Panc1 (cell line): ENCODE measurements at regions not wholly inside any gene's neighbourhood (a gene's known extent, or its start where the extent isn't known, plus 50 kb on each side); places are given as distances from the start of the nearest gene placed in this dataset.

Experiments
- ATAC-seq: fragments of 200-7000 bp; cut with Tn5 transposase; 2 replicates; pipeline ENCODE4 v1.9.1; 2020; ENCODE audit warnings: mild to moderate bottlenecking, moderate library complexity
- BruUV-seq: library from RNA; stranded (reverse); fragments of 400-500 nt; replicated peaks from 2 replicates; lab custom pipeline; 2021; lab: Mats Ljungman, UMichigan
- CTCF ChIA-PET: fragments of 300-600 bp; sonication (Branson Sonifier 250); formaldehyde crosslinking; loops from one replicate; lab custom pipeline; 2022; ENCODE audit warnings: antibody characterized with exemption; lab: Charles Lee
- POLR2A ChIA-PET: fragments of 300-600 bp; sonication (Branson Sonifier 250); formaldehyde crosslinking; loops from one replicate; lab custom pipeline; 2022; ENCODE audit warnings: antibody characterized with exemption; lab: Charles Lee
- DNase-seq: peaks from one replicate; pipeline ENCODE4 v3.0.0-alpha.2; 2010; ENCODE audit warnings: low read depth, low spot score
- H3K27ac ChIP-seq: 2 replicates; pipeline ENCODE4 v1.5.1; 2011; ENCODE audit warnings: mild to moderate bottlenecking, low read length, inconsistent platforms
- H3K27me3 ChIP-seq: fragments of 200-500 bp; sonication (Bioruptor generic); 2 replicates; pipeline ENCODE4 v1.6.0; 2014; ENCODE audit warnings: low read length, inconsistent platforms; ENCODE audit not compliant: control insufficient read depth, insufficient read depth
- H3K36me3 ChIP-seq: fragments of 200-500 bp; sonication (Bioruptor generic); 2 replicates; pipeline ENCODE4 v1.5.1; 2014; ENCODE audit warnings: inconsistent platforms, mild to moderate bottlenecking, low read length, moderate library complexity; ENCODE audit not compliant: control insufficient read depth, insufficient read depth
- H3K4me1 ChIP-seq: 2 replicates; pipeline ENCODE4 v1.5.1; 2011; ENCODE audit warnings: inconsistent platforms, mild to moderate bottlenecking, low read length, moderate library complexity; ENCODE audit not compliant: control insufficient read depth, insufficient read depth
- H3K4me3 ChIP-seq, 2 experiments: 2 replicates each; pipeline ENCODE4 v1.5.1; 2011 to 2012; ENCODE audit warnings: low read depth in 2 of 2, low read length in 2 of 2, mild to moderate bottlenecking in 2 of 2, inconsistent platforms in 1 of 2, moderate library complexity in 1 of 2
- H3K9me3 ChIP-seq: fragments of 200-500 bp; sonication (Bioruptor generic); 2 replicates; pipeline ENCODE4 v1.5.1; 2014; ENCODE audit warnings: low read depth, mild to moderate bottlenecking, inconsistent platforms, low read length, moderate library complexity; ENCODE audit not compliant: control insufficient read depth, insufficient read depth
- POLR2AphosphoS5 ChIP-seq: IDR thresholded peaks from 2 replicates; pipeline ENCODE4 v1.6.1; 2012; ENCODE audit warnings: mild to moderate bottlenecking, low read depth, low read length, moderate library complexity
- SIN3A ChIP-seq: IDR thresholded peaks from 2 replicates; pipeline ENCODE4 v1.6.1; 2012; ENCODE audit warnings: low read depth, mild to moderate bottlenecking, low read length, moderate library complexity, borderline replicate concordance; ENCODE audit not compliant: insufficient read depth
- TCF7L2 ChIP-seq: IDR thresholded peaks from 2 replicates; pipeline ENCODE4 v1.6.1; 2011; ENCODE audit warnings: mild to moderate bottlenecking, low read depth, low read length, inconsistent platforms
- in situ Hi-C: cut with HindIII; loops from 2 replicates; pipeline ENCODE4 v1.10.0; 2016; ENCODE audit warnings: low sequenced_read_pairs, low pct_unique_long_range_greater_than_20kb
- intact Hi-C: fragments of 100-400 bp; cut with micrococcal nuclease; formaldehyde crosslinking; loops from one replicate; pipeline ENCODE4 v1.10.0; 2022; ENCODE audit not compliant: unreplicated experiment
- TF ChIP-seq, protein P1 (sequence below), 2 experiments: IDR thresholded peaks; 2 replicates each; pipeline ENCODE4 v1.6.1; 2011 to 2012; ENCODE audit warnings: low read depth in 2 of 2, control low read depth in 1 of 2, low read length in 1 of 2, mild to moderate bottlenecking in 1 of 2, moderate library complexity in 1 of 2; ENCODE audit not compliant: insufficient read depth in 1 of 2
- TF ChIP-seq, protein P2 (sequence below): fragments of 450-650 bp; IDR thresholded peaks from 2 replicates; pipeline ENCODE4 v1.5.1; 2017; ENCODE audit warnings: mild to moderate bottlenecking

DNA sequence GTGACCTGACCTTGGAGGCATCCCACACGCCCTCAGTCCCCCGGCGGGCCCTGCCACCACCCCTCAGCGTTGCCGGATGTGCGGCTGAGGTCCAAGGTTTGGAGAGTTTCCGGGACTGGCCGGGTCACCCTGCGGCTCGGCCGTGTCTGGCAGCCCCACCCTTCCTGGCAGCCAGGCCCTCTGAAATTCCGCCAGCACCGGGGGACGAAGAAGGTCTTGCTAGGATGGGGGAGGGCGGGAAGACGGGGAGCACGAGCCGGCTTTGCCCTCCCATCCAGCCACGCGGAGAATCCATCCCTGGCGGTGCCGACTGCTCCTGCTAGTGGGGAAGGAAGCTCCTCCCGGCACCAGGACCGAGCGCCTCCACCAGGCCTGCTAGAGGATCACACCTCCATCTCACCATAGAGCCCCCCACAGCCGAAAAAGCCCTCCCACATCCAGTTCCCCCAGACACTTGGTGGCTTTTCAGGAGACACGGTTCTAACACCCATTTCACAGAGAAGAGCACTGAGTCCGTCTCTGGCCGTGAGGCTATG lies 81.5 kb downstream of the CPN2 start:
- DNase-seq (no peak), ATAC-seq (no peak)
- Histone ChIP-seq H3K9me3 (no peaks in the 10 kb centered on the region), H3K27ac (peak overlapping the region; percentile 48; the same call in 1 of the 2 replicates), H3K4me3 (no peak overlapping the region), H3K4me1 (peaks cover 25% of the 10 kb centered on the region), H3K27me3 (no peaks in the 10 kb centered on the region), H3K36me3 (no peaks in the 10 kb centered on the region)
- POLR2A ChIA-PET: no interaction called here
- BruUV-seq: no TSS peak
- CTCF ChIA-PET: interaction anchor here (1.1 kb wide), 1 partner anchor 489 kb away, joined by 4 read pairs; no protein-coding TSS in a partner anchor
- intact Hi-C loops: no loop called here
- in situ Hi-C loops: no loop called here
- TF ChIP-seq, protein P1, sequence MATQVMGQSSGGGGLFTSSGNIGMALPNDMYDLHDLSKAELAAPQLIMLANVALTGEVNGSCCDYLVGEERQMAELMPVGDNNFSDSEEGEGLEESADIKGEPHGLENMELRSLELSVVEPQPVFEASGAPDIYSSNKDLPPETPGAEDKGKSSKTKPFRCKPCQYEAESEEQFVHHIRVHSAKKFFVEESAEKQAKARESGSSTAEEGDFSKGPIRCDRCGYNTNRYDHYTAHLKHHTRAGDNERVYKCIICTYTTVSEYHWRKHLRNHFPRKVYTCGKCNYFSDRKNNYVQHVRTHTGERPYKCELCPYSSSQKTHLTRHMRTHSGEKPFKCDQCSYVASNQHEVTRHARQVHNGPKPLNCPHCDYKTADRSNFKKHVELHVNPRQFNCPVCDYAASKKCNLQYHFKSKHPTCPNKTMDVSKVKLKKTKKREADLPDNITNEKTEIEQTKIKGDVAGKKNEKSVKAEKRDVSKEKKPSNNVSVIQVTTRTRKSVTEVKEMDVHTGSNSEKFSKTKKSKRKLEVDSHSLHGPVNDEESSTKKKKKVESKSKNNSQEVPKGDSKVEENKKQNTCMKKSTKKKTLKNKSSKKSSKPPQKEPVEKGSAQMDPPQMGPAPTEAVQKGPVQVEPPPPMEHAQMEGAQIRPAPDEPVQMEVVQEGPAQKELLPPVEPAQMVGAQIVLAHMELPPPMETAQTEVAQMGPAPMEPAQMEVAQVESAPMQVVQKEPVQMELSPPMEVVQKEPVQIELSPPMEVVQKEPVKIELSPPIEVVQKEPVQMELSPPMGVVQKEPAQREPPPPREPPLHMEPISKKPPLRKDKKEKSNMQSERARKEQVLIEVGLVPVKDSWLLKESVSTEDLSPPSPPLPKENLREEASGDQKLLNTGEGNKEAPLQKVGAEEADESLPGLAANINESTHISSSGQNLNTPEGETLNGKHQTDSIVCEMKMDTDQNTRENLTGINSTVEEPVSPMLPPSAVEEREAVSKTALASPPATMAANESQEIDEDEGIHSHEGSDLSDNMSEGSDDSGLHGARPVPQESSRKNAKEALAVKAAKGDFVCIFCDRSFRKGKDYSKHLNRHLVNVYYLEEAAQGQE (IDR thresholded peaks at IDR 0.05; ENCODE audit: insufficient read depth in 1 of 2, low read depth in 2 of 2, low read length in 1 of 2): no peak
- TF ChIP-seq SIN3A (no peak), TCF7L2 (no peak), POLR2AphosphoS5 (no peak)
- TF ChIP-seq, protein P2, sequence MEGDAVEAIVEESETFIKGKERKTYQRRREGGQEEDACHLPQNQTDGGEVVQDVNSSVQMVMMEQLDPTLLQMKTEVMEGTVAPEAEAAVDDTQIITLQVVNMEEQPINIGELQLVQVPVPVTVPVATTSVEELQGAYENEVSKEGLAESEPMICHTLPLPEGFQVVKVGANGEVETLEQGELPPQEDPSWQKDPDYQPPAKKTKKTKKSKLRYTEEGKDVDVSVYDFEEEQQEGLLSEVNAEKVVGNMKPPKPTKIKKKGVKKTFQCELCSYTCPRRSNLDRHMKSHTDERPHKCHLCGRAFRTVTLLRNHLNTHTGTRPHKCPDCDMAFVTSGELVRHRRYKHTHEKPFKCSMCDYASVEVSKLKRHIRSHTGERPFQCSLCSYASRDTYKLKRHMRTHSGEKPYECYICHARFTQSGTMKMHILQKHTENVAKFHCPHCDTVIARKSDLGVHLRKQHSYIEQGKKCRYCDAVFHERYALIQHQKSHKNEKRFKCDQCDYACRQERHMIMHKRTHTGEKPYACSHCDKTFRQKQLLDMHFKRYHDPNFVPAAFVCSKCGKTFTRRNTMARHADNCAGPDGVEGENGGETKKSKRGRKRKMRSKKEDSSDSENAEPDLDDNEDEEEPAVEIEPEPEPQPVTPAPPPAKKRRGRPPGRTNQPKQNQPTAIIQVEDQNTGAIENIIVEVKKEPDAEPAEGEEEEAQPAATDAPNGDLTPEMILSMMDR: no peak

DNA sequence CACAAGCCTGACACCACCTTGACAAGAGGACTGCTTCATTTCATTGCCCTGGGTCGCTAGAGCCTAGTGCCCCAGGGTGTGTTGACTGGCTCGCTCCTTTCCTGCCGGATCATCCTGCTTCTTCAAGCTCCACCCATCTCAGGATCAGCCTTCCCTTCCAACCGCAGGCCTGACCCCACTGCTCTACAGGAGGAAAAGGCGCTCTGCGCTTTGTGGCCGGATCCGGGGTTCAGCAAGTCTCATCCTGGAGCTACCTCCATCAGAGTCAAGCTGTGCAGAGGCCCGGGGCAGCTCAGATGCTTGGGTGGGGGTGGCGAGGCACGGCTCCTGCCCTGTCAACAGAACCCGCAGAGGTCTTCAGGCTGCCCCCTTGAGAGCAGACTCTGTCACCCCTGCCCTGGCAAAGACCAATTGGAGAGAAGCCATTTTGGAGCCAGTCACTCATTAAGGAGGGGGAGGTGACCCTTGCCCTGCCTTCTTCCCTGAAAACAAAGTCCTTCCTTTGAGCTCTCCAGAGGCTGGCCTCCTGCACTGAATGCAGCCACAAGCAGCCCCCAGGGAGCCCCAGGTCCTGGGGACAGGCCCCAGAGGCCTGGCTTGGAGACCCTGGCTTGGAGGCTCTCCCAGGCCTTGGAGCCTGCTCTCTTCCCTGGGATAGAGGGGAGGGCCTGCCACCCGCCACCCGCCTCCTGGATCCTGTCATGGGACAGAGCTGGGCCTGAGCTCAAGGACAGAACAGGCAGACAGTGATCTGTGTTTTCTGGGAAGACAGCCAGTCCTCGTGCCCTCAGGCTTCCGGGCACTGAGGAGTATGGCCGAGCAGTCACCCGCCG lies 80.3 kb downstream of the CPN2 start:
- Histone ChIP-seq H3K36me3 (no peaks in the 10 kb centered on the region), H3K4me3 (no peak overlapping the region), H3K9me3 (no peaks in the 10 kb centered on the region), H3K27me3 (no peaks in the 10 kb centered on the region), H3K27ac (peak overlapping the region; percentile 72), H3K4me1 (peaks cover 31% of the 10 kb centered on the region)
- DNase-seq (no peak), ATAC-seq (peak; percentile 56)
- intact Hi-C loops (no loop called here), in situ Hi-C loops (no loop called here)
- CTCF ChIA-PET: interaction anchor here (0.6 to 1.1 kb wide), 2 partner anchors 299 to 490 kb away, joined by 3 to 4 read pairs; no protein-coding TSS in a partner anchor
- BruUV-seq: no TSS peak
- POLR2A ChIA-PET: interaction anchor here (0.6 kb wide), 1 partner anchor 129 kb away, joined by 21 read pairs; no protein-coding TSS in a partner anchor
- TF ChIP-seq POLR2AphosphoS5: no peak
- no peak for TF ChIP-seq TCF7L2
- TF ChIP-seq, protein P2: no peak
- TF ChIP-seq, protein P1 (IDR thresholded peaks at IDR 0.05; ENCODE audit: insufficient read depth in 1 of 2, low read depth in 2 of 2, low read length in 1 of 2): no peak
- TF ChIP-seq SIN3A: no peak
